Heart left ventricle (tissue), 13 donors: ENCODE measurements at regions not wholly inside any gene's neighbourhood (a gene's known extent, or its start where the extent isn't known, plus 50 kb on each side); places are given as distances from the start of the nearest gene placed in this dataset.

Experiments used
- POLR2A ChIP-seq, 2 donors: fragments of 450-650 bp; IDR thresholded peaks; one replicate each; pipeline ENCODE4 v1.6.1; 2017; ENCODE audit warnings: antibody characterized with exemption in 2 of 2, mild to moderate bottlenecking in 2 of 2, moderate library complexity in 2 of 2
- TF ChIP-seq, protein P1 (sequence below), 12 donors: fragments of 200-600 bp; sonication (generic) in 4 of 12; IDR thresholded peaks; one replicate each; pipeline versions ENCODE4 v1.5.0 to v1.8.0; 2018 to 2022; ENCODE audit warnings: antibody characterized with exemption in 12 of 12, mild to moderate bottlenecking in 5 of 12
- donor health status: ischemic (EF 13 %, LVEDD 7.1; RV severe dilation, severe dysfunction).
- donor health status: DM: no; HTN: yes; CAD: no.
- donor health status: DM: no; HTN: no; CAD: no.
- donor health status: ischemic (EF 25% LVEDD 6.9; RV normal size, moderate dysfunction).
- donor health status: ischemic (EF 25% LVEDD 5.7; RV mildly dilated, moderate dysfunction).
- donor health status: ischemic (EF 35%, LVEDD 5.7; RV mildly dilated, moderate dysfunction).
- donor health status: nonischemic (EF 11% LVEDD 7.7; RV severe dilation, severe dysfunction).
- donor health status: DM: yes; HTN: yes; CAD: no.
- donor health status: PGD.
- donor health status: ischemic (EF 29% LVEDD 5.4; RV normal size, mild dysfunction).
- donor health status: nonischemic (EF 23%, LVEDD 6.1; RV moderate dilation, normal function).

DNA sequence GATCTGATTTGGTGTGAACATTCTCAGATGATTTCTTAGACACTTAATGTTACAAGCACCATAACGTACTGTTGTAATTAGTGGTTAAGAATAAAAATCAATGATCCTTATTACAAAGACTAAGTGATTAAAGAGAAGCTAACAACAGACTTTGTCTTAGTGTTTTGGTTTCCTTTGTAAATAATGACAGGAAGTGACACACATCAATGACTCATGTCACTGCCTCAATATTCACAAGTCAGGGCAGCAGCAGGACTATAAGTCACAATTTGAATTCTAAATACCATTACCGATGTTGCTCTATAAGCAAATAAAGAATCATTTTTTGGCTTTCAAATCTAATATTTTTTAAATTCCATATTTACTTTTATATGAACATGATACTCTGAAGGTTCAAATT lies 115.8 kb upstream of the FAT4 start:
- TF ChIP-seq, protein P1, sequence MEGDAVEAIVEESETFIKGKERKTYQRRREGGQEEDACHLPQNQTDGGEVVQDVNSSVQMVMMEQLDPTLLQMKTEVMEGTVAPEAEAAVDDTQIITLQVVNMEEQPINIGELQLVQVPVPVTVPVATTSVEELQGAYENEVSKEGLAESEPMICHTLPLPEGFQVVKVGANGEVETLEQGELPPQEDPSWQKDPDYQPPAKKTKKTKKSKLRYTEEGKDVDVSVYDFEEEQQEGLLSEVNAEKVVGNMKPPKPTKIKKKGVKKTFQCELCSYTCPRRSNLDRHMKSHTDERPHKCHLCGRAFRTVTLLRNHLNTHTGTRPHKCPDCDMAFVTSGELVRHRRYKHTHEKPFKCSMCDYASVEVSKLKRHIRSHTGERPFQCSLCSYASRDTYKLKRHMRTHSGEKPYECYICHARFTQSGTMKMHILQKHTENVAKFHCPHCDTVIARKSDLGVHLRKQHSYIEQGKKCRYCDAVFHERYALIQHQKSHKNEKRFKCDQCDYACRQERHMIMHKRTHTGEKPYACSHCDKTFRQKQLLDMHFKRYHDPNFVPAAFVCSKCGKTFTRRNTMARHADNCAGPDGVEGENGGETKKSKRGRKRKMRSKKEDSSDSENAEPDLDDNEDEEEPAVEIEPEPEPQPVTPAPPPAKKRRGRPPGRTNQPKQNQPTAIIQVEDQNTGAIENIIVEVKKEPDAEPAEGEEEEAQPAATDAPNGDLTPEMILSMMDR (IDR thresholded peaks at IDR 0.05): no peak
- TF ChIP-seq POLR2A (IDR thresholded peaks at IDR 0.05): no peak
